SK-N-SH (cell line): ENCODE measurements at regions not wholly inside any gene's neighbourhood (a gene's known extent, or its start where the extent isn't known, plus 50 kb on each side); places are given as distances from the start of the nearest gene placed in this dataset.

ENCODE experiments used
- CHD2 ChIP-seq: fragments of 150-350 bp; IDR thresholded peaks from 2 replicates; pipeline ENCODE4 v1.6.1; 2018; ENCODE audit warnings: low read length; ENCODE audit not compliant: partially characterized antibody
- CTCF ChIP-seq: fragments of 200-600 bp; sonication (generic); IDR thresholded peaks from 2 replicates; pipeline ENCODE4 v1.6.1; 2017; ENCODE audit warnings: antibody characterized with exemption, mild to moderate bottlenecking, moderate library complexity
- SMC3 ChIP-seq: IDR thresholded peaks from 2 replicates; pipeline ENCODE4 v1.6.1; 2012; ENCODE audit warnings: low read depth, low read length, improper control_type of control experiment
- YY1 ChIP-seq: IDR thresholded peaks from 2 replicates; pipeline ENCODE4 v1.4.0; 2012; ENCODE audit warnings: low read depth, mild to moderate bottlenecking

- no peak for TF ChIP-seq CHD2
- no peak for TF ChIP-seq YY1
- TF ChIP-seq SMC3: no peak
- no peak for TF ChIP-seq CTCF
Observed at GRCh38 chr2:48227617-48228344, 86.7 kb upstream of the FOXN2 start.
